ENCODE measurements at regions not wholly inside any gene's neighbourhood (a gene's known extent, or its start where the extent isn't known, plus 50 kb on each side); places are given as distances from the start of the nearest gene placed in this dataset.
"Not testable (repeated sequence)": the region's sequence is repeated elsewhere in the genome, so short reads cannot be mapped to it uniquely, and the experiment has no call there.

GRCh38 chr12:84128117-84128991, 784.2 kb downstream of the SLC6A15 start:
- TF ChIP-seq, protein P1, sequence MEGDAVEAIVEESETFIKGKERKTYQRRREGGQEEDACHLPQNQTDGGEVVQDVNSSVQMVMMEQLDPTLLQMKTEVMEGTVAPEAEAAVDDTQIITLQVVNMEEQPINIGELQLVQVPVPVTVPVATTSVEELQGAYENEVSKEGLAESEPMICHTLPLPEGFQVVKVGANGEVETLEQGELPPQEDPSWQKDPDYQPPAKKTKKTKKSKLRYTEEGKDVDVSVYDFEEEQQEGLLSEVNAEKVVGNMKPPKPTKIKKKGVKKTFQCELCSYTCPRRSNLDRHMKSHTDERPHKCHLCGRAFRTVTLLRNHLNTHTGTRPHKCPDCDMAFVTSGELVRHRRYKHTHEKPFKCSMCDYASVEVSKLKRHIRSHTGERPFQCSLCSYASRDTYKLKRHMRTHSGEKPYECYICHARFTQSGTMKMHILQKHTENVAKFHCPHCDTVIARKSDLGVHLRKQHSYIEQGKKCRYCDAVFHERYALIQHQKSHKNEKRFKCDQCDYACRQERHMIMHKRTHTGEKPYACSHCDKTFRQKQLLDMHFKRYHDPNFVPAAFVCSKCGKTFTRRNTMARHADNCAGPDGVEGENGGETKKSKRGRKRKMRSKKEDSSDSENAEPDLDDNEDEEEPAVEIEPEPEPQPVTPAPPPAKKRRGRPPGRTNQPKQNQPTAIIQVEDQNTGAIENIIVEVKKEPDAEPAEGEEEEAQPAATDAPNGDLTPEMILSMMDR (IDR thresholded peaks at IDR 0.05; ENCODE audit: control extremely low read depth, extremely low read depth, low read depth, missing control alignments): no peak
- POLR2A ChIA-PET: no interaction called here
- CTCF ChIA-PET: interaction anchor here (1.0 kb wide), 1 partner anchor 14 kb away, joined by 3 read pairs; no protein-coding TSS in a partner anchor
- no peak for DNase-seq (ENCODE audit: extremely low spot score)

DNA sequence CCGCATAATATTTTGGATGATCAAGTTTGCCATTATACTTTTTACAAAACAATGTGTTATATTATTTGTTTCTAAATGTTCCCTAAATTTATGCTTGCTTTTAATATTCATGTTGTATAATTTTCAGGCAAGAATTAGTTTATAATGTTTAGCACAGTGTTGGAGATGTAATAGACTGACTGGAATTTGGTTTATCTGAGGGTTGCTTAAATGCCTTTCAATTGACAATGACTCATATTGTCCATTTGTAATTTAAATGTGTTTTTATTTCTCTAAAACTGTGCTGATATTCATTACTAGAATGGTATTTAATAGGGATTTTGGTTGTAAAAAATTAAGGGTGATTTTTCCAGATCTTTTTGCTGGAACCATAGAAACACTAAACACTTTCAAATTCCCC, 788.4 kb downstream of the SLC6A15 start:
- ChIA-PET POLR2A (no interaction called here), CTCF (no interaction called here)
- TF ChIP-seq, protein P1 (IDR thresholded peaks at IDR 0.05; ENCODE audit: control extremely low read depth, extremely low read depth, low read depth, missing control alignments): no peak
- no peak for DNase-seq (ENCODE audit: extremely low spot score)

GRCh38 chr12:84117190-84117589, 795.4 kb downstream of the SLC6A15 start:
- TF ChIP-seq, protein P1 (IDR thresholded peaks at IDR 0.05; ENCODE audit: control extremely low read depth, extremely low read depth, low read depth, missing control alignments): no peak
- CTCF ChIA-PET: no interaction called here
- POLR2A ChIA-PET: no interaction called here
- DNase-seq (ENCODE audit: extremely low spot score): no peak

GRCh38 chr12:84113666-84114065, 798.9 kb downstream of the SLC6A15 start:
- POLR2A ChIA-PET: no interaction called here
- TF ChIP-seq, protein P1 (IDR thresholded peaks at IDR 0.05; ENCODE audit: control extremely low read depth, extremely low read depth, low read depth, missing control alignments): no peak
- CTCF ChIA-PET: no interaction called here
- DNase-seq (ENCODE audit: extremely low spot score): no peak

DNA sequence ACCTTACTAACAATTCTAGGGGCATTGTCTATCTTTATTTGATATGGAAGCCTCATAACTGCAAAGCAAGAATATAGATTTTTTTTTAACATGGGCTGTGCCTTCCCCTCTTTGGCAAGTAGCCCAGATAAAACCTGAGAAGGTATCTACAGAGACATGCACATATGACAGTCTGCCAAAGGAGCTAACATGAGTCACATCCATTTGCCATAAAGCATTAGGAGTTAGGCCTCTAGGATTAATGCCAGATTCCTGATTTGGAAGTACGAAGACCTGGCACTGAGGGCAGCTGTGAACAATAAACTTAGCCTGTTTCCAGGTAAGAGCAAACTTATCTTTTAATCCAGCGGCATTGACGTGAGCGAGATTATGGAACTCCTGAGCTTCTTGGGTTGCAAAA, 808.7 kb downstream of the SLC6A15 start:
- DNase-seq (ENCODE audit: extremely low spot score); CTCF ChIA-PET; POLR2A ChIA-PET: not testable (repeated sequence)

DNA sequence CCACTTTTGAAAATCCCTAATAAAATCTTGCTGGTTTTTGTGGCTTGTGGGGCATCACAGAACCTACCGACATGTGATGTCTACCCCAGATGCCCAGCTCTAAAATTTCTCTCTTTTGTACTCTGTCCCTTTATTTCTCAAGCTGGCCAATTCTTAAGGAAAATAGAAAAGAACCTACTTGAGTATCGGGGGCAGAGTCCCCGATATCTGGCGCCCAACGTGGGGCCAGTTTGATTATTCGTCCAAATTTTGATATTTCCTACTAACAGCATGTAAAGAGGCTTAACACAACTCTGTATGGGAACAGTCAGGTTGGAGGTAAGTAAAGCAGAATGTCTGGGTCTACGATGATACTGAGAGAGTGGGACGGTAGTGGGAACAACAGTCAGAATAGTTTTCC, 810.6 kb downstream of the SLC6A15 start:
- POLR2A ChIA-PET; CTCF ChIA-PET; DNase-seq (ENCODE audit: extremely low spot score): not testable (repeated sequence)

- POLR2A ChIA-PET; DNase-seq (ENCODE audit: extremely low spot score); CTCF ChIA-PET: not testable (repeated sequence)
Measured at GRCh38 chr12:84099591-84099990, 813.0 kb downstream of the SLC6A15 start.

DNA sequence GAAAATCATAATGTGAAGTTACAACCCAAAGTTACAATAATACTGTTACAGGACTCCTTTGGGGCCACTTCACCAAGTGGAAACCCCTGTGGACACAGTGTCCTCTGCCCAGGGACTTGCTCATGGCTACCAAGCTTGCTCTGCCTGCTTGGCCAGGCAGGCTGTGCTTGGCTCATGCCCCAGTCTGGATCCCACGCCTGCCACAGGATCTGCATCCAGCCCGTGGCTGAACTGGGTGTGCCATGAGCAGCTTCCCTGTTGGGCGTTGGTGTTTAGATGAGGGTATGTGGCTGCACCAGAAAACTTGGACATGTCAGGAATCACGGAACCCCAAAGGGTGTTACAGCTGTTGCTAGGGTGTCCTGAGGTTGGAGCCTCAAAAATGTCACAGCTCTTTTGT, 820.9 kb downstream of the SLC6A15 start:
- DNase-seq (ENCODE audit: extremely low spot score): no peak
- TF ChIP-seq, protein P1 (IDR thresholded peaks at IDR 0.05; ENCODE audit: control extremely low read depth, extremely low read depth, low read depth, missing control alignments): no peak
- CTCF ChIA-PET: interaction anchor here (1.1 to 1.9 kb wide), 2 partner anchors 10 to 20 kb away, joined by 3 to 4 read pairs; no protein-coding TSS in a partner anchor
- POLR2A ChIA-PET: no interaction called here

All from GM10248 (cell line).